ENCODE measurements at regions not wholly inside any gene's neighbourhood (a gene's known extent, or its start where the extent isn't known, plus 50 kb on each side); places are given as distances from the start of the nearest gene placed in this dataset.

GRCh38 chr1:87408665-87409248 lies 80.1 kb downstream of the LMO4 start (continued):
- no peak for TF ChIP-seq ZNF317 (CRISPR knock-in tag; IDR thresholded peaks at IDR 0.05; ENCODE audit: borderline replicate concordance, low read depth)
- TF ChIP-seq E2F4 (CRISPR knock-in tag; IDR thresholded peaks at IDR 0.05; ENCODE audit: borderline replicate concordance, low read depth): no peak
- no peak for TF ChIP-seq NR3C1 (CRISPR knock-in tag; conservative IDR thresholded peaks at IDR 0.05; ENCODE audit: low read depth)
- TF ChIP-seq ZBTB43 (CRISPR knock-in tag; IDR thresholded peaks at IDR 0.05): no peak
- no peak for TF ChIP-seq NFYB (CRISPR knock-in tag; conservative IDR thresholded peaks at IDR 0.05; ENCODE audit: low read depth)
- no peak for TF ChIP-seq GABPB1 (CRISPR knock-in tag; IDR thresholded peaks at IDR 0.05)
- no peak for TF ChIP-seq PRDM15 (CRISPR knock-in tag; IDR thresholded peaks at IDR 0.05)
- no peak for TF ChIP-seq CREM (CRISPR knock-in tag; IDR thresholded peaks at IDR 0.05)
- TF ChIP-seq ERG (CRISPR knock-in tag; IDR thresholded peaks at IDR 0.05): no peak
- no peak for TF ChIP-seq SMAD3 (CRISPR knock-in tag; IDR thresholded peaks at IDR 0.05; ENCODE audit: borderline replicate concordance)
- no peak for TF ChIP-seq ATF3 (CRISPR knock-in tag; conservative IDR thresholded peaks at IDR 0.05)

- Mint-ChIP-seq H3K4me3 (no peak overlapping the region), H3K27me3 (ENCODE audit: low read depth) (no peaks in the 10 kb centered on the region), H3K9me3 (peaks cover 8% of the 10 kb centered on the region), H3K27ac (no peak overlapping the region), H3K4me1 (peaks cover 8% of the 10 kb centered on the region; the same call in 1 of the 2 replicates), H3K36me3 (peaks cover 6% of the 10 kb centered on the region; the same call in 1 of the 2 replicates)
- POLR2A ChIA-PET: no interaction called here
- DNase-seq (ENCODE audit: low spot score) (no peak), ATAC-seq (no peak)
- CTCF ChIA-PET: interaction anchor here (0.7 kb wide), 1 partner anchor 67 kb away, joined by 4 read pairs; no protein-coding TSS in a partner anchor
- TF ChIP-seq PRDM15 (CRISPR knock-in tag; IDR thresholded peaks at IDR 0.05) (no peak), MXD4 (CRISPR knock-in tag; IDR thresholded peaks at IDR 0.05; ENCODE audit: borderline replicate concordance) (no peak), ZNF532 (CRISPR knock-in tag; IDR thresholded peaks at IDR 0.05; ENCODE audit: borderline replicate concordance) (no peak), ZBTB43 (CRISPR knock-in tag; IDR thresholded peaks at IDR 0.05) (no peak), MLX (CRISPR knock-in tag; IDR thresholded peaks at IDR 0.05) (no peak), SP1 (CRISPR knock-in tag; conservative IDR thresholded peaks at IDR 0.05) (no peak)
These were observed 82.2 kb downstream of the LMO4 start for GRCh38 chr1:87410776-87411480.
